AG08395 (cell line): ENCODE measurements at regions not wholly inside any gene's neighbourhood (a gene's known extent, or its start where the extent isn't known, plus 50 kb on each side); places are given as distances from the start of the nearest gene placed in this dataset.

Experiments used
- DNase-seq: peaks from one replicate; pipeline ENCODE4 v3.0.0; 2012; ENCODE audit warnings: mixed read lengths, low spot score

GRCh38 chr2:105652014-105652796 is 92.5 kb upstream of the NCK2 start:
- no peak for DNase-seq

- DNase-seq = no peak
These were observed 95.2 kb upstream of the NCK2 start for GRCh38 chr2:105649534-105649933.

GRCh38 chr2:105647731-105648130 is 97.0 kb upstream of the NCK2 start:
- no peak for DNase-seq

- no peak for DNase-seq
These were observed 98.0 kb upstream of the NCK2 start for GRCh38 chr2:105646774-105647076.

GRCh38 chr2:105645938-105646773 is 98.6 kb upstream of the NCK2 start:
- DNase-seq = no peak

GRCh38 chr2:105645031-105645937 is 99.4 kb upstream of the NCK2 start:
- DNase-seq = no peak

GRCh38 chr2:105644174-105644980 is 100.3 kb upstream of the NCK2 start:
- DNase-seq = peak; percentile 45

GRCh38 chr2:105643405-105644173 is 101.1 kb upstream of the NCK2 start:
- no peak for DNase-seq

- DNase-seq = peak; percentile 6
These were observed 103.3 kb upstream of the NCK2 start for GRCh38 chr2:105641389-105641811.

GRCh38 chr2:105640246-105640645 is 104.5 kb upstream of the NCK2 start:
- DNase-seq = no peak

- DNase-seq = no peak
These were observed 108.5 kb upstream of the NCK2 start for GRCh38 chr2:105636109-105636740.

GRCh38 chr2:105635564-105635963 is 109.1 kb upstream of the NCK2 start:
- no peak for DNase-seq

- no peak for DNase-seq
These were observed 110.5 kb upstream of the NCK2 start for GRCh38 chr2:105634198-105634597.

GRCh38 chr2:105631922-105632321 is 112.8 kb upstream of the NCK2 start:
- DNase-seq = no peak

- no peak for DNase-seq
These were observed 113.7 kb upstream of the NCK2 start for GRCh38 chr2:105631011-105631410.

- no peak for DNase-seq
These were observed 115.1 kb upstream of the NCK2 start for GRCh38 chr2:105629634-105630033.

GRCh38 chr2:105627534-105627933 is 117.2 kb upstream of the NCK2 start:
- DNase-seq = no peak

- no peak for DNase-seq
These were observed 117.8 kb upstream of the NCK2 start for GRCh38 chr2:105626966-105627340.

- no peak for DNase-seq
These were observed 118.3 kb upstream of the NCK2 start for GRCh38 chr2:105626212-105626965.

GRCh38 chr2:105625632-105626031 is 119.1 kb upstream of the NCK2 start:
- DNase-seq = no peak
